COR-L47 (cell line): ENCODE measurements at regions not wholly inside any gene's neighbourhood (a gene's known extent, or its start where the extent isn't known, plus 50 kb on each side); places are given as distances from the start of the nearest gene placed in this dataset.

Source experiments
- DNase-seq: peaks from one replicate; lab custom pipeline; 2025; lab: John Stamatoyannopoulos, UW

- no peak for DNase-seq
Observed at GRCh38 chr4:89549907-89550306, 242.3 kb upstream of the GPRIN3 start.

- no peak for DNase-seq
Observed at GRCh38 chr4:89545315-89545714, 237.7 kb upstream of the GPRIN3 start.

DNA sequence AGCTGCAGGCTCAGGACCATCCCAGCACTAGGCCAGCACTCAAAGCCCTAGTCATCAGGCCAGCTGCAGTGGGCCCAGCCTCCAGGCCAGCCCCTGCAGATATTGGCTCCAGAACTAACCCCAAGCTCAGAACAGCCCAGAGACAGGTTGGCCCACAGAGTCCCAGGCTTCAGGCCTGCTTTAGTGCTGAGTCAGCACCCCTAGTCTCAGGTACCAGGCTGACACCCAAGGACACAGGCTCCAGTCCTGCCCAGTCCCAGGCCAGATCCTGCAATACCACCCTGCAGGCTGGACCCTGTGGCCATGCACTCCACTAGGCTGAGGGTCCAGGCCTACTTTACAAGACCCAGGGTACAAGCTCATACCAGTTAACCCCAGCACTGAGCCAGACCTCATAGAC is 234.4 kb upstream of the GPRIN3 start:
- DNase-seq = no peak

DNA sequence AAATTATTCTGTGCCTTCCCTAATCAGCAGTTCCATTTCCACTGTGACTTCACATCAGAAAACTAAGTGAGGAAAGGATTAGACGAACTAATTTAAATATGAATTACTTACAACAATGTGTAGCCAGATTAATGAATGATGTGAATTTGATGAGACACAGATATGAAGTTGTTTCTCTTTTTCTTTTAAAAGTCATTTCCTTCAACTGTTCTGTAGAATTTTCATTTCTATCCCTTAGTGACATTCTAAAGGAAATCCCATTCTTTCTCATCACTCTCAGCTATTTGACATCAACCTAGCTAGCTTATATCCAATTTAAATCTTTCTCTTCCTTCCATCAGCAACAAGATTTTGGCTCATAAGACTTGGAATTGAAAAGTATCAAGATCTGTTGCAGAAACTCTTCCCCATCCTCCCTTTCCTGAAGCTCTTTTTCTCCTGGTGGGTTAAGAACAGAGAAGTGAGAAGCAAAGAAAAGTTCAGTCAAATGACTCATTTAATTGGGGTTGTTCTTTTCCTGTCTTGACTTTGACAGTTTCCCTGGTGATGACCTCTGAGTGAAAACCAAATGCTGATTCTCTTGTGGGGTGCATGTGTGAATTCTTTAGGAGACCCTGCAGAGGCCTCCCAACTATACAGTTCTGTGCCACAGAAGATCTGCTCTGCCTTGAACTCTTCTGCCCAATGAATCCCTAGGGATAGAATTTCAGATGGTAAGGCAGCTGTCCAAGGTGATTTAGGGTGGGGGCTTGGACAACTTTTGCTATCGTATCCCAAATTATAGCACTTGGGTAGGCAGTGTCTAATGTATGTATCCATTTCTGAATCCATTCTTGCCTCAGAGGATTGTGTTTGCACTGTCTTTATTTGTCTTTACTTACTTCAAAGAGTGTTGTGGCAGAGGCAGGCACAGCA is 232.5 kb upstream of the GPRIN3 start:
- DNase-seq = no peak

GRCh38 chr4:89539374-89539773 is 231.8 kb upstream of the GPRIN3 start:
- DNase-seq = no peak

DNA sequence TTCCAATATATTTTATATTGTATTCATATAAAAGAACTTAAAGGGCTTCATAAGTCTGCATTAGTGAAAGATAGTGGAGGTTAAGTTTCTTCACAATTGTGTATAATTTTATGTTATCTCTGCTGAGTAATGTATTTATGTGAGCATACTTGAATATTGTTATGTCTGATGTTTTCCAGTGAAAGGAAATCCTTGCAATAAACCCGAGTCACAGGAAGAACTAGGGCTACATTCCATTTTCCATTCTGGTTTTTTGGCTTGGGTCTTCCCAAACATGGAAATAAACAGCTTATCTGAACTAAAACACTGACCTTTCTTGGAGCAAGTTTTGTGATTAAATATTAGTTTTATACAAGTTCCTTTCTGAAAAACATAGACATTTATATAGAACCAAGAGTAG is 231.3 kb upstream of the GPRIN3 start:
- no peak for DNase-seq

DNA sequence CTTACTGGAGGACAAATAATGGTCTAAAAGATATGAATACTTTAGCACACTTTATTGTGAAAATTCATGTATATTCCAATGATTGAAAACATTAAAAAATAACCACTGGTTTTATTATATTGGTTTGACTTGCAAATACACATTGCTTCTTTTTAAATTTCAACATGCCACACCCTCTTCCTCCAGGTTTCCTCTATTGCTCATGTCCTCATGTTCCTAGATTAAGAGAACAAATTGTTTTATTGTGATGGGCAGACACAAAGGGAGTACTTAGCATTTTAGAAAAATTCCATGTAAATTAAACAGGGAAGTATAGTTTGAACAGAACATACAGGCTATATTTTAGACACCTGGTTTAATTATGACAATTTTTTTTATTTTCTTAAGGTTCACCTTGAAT is 230.6 kb upstream of the GPRIN3 start:
- DNase-seq = no peak

GRCh38 chr4:89537281-89537680 is 229.7 kb upstream of the GPRIN3 start:
- DNase-seq = no peak

DNA sequence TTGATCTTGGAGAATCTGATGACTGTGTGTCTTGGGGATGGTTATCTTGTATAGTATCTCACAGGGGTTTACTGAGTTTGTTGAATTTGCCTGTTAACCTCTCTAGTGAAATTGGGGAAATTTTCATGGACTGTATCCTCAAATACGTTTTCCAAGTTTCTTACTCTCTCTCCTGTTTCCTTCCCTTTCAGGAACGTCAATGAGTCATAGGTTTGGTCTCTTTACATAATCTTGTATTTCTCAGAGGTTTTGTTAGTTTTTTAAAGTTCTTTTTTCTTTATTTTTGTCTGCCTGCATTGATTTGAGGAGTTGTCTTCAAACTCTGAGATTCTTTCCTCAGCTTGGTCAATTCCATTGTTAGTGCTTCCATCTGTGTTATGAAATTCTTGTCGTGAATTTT is 227.7 kb upstream of the GPRIN3 start:
- no peak for DNase-seq

DNA sequence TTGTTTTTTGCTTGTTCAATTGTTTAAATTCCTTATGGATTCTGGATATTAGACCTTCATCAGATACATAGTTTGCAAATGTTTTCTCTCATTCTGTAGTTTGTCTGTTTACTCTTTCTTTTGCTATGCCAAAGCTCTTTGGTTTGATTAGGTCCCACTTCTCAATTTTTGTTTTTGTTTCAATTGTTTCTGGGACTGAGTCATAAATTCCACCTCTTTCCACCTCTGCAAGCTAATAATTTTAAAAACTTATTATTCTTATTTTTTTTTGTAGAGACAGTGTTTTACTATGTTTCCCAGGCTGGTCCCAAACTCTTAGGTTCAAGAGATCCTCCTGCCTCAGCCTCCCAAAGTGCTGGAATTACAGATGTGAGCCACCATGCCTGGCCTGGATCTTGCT is 226.8 kb upstream of the GPRIN3 start:
- DNase-seq = no peak

- DNase-seq = no peak
Observed at GRCh38 chr4:89531932-89532640, 224.5 kb upstream of the GPRIN3 start.

DNA sequence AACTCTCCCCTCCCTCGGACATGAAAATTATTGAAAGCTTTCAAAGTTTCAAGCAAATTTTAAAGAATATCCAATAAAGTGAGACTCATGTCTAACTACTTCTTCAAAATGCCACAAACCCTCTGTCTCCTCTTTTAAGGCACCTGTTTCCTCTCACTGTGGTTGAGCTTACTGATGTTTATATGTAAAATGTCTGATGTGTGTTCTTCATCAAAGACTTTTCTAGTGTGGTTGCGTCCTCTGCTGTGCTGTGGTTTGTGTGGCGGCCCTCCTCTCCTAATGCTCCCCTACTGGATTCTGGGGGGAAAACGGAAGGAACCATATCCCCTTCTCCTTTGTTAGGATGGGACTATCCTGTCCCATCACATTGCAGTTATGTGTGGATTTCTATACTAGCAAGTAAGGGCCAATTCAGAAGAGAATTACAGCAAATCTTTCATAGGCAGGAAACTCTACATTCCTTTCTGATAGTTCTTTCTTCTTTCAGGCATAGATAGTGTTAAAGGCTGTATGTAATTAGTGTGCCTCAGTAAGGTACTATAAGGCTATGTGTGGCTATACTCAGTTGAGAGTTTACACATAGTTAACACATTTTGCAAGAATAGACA is 221.0 kb upstream of the GPRIN3 start:
- no peak for DNase-seq

- no peak for DNase-seq
Observed at GRCh38 chr4:89521826-89522225, 214.2 kb upstream of the GPRIN3 start.

DNA sequence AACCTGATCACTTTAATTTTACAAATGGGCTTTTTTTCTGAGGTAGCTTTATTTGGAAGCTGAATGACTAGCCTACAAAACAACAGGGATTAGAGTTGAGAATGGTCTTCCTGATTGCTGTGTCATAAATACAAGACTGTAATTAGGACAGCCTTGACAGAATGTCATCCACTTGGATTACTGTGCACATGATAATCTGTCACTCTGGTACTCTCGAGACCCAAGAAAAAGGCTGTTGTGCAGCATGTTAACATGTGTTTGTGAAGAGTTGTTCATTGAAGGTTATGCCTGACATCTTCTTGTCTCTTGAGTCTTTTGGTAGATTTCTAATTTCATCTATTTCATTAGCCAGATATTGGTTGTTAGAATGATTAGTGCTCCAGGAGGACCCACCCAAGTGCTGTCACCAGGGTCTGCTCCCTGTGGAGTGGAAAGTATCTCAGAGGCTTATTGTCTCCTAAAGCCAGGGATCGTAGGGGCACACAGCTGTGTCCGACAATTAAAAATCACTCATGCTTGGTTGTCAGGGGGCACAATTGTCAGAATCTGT is 212.2 kb upstream of the GPRIN3 start:
- DNase-seq = no peak

DNA sequence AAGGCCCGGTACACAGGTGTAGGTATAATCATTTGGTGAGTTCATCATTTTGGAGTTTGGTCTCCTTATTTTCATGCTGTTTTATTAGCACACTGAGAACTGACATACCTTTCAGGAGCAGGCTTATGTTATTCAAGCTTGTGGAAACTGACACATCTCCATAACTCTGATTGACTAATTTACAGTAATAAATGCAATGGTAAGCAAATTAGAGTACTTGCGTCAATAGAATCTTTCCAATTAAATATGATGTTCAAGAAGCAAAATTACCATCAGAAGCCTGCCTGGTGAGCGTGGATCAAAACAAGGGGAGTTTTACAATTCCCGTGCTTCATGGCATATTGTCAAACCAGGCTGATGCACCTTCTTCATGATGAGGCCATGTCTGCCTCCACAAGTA is 210.7 kb upstream of the GPRIN3 start:
- DNase-seq = no peak

- DNase-seq = no peak
Observed at GRCh38 chr4:89514811-89515210, 207.2 kb upstream of the GPRIN3 start.

GRCh38 chr4:89511776-89512175 is 204.2 kb upstream of the GPRIN3 start:
- no peak for DNase-seq

DNA sequence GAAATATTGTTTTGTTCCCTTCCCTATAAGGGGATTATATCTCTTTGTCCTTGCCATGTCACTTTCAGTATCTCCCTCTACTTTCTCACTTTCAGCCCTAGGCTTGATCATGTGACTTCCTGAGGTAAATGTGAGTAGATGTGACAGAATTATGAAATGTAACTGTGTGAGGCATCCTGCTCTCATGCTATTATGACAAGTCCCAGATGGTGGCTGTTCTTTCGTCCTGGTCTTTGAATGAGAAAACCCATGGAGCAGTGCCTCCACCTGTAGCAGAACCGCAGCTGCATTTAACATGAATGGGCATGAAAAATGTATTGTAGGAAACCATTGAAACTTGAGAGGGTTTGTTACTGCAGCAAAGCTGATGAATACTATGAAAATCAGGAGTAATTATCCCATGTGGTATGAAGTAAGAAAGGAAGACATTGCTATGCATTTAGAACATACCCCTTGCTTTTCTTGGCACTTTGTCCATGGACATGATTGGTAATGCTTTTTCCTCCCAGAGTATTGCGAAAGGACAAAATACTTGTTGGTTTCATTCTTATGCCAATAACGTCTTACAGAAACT is 202.2 kb upstream of the GPRIN3 start:
- no peak for DNase-seq

DNA sequence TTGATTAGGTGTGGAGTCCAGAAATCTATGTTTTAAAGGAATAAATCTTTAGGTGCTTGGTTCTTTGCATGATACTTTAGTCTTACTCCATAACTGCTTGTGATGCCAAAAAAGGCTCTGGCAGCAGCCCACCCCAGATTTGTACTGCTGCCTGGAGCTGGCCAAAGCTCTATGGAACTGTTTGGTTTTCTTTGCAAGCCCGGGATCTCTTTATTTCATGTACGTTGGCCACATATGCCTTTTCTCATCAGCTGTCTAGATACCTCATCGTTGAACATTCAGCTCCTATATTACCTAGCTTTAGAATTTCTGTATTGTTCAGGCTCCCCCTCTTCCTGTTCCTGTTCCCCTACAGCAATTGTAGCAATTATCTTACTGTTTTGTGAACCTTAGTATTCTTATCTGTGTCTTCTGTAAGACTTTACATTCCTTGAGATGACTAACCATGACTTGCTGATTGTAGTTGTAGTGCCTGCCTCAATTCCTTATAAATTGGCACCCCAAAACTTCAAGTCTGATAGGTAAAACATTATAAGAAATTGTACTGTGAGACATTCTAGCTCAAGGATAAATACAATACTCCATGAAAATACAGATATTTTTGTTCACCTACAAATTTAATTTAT is 199.4 kb upstream of the GPRIN3 start:
- DNase-seq = no peak

DNA sequence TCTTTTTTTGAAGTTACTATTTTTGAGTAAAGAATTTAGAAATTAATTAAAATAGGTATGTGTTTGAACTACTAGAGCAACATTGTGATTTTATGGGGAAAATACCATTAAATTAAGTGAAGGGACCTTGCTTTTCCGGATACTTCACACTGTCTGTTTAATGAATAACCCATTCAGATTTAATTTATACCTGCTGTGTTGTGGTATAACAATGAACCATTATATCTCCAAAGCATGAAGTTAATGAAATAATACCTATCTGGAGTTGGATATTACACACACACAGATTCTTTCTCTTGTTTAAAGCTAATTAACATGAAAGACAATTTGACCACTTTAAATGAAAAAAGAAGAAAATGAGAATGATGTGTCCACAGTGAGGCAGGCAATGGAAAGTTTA is 195.0 kb upstream of the GPRIN3 start:
- DNase-seq = no peak

DNA sequence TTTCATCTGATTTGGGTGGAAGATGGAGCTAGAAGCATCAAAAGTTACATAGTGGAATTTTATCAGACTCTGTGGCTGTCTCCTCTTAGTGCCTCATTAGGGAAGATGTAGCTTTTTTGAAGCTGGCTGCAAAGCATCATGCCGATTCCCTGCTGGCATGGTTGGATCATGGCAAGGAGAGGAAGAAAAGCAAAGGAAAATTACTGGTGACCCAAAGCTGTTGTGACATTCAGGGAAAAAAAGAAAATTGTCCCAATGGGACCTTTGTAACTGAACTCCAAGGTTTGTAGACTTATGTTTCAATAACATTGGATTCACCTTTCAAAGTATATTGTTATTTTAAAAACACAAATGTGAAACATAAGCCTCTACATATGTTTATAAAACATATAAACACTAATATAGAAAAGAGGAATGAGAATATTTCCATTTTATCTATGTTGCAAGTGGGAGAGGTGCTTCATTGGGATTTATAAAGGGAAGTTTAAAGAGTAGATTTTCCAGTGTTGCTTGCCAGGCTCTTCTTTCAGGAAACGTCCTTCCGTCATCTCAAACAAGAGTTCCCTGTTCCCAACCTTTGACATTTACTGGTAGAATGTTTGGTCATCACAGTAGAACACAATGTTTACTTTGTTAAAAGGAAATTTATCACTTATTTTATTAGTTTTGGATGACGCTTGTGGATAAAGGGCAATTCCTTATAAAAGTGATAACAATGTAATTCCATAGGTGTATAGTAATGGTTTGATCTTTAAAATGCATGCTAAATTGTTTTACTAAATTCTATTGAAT is 190.1 kb upstream of the GPRIN3 start:
- no peak for DNase-seq
